GM12878 (cell line): ENCODE measurements at regions not wholly inside any gene's neighbourhood (a gene's known extent, or its start where the extent isn't known, plus 50 kb on each side); places are given as distances from the start of the nearest gene placed in this dataset.

Experiments
- ATAC-seq: fragments of 200-7000 bp; cut with Tn5 transposase; 3 replicates; pipeline ENCODE4 v1.9.1; 2020; ENCODE audit warnings: mild to moderate bottlenecking, moderate library complexity
- BruUV-seq: library from RNA; stranded (reverse); fragments of 400-500 nt; replicated peaks from 2 replicates; lab custom pipeline; 2021; lab: Mats Ljungman, UMichigan
- CTCF ChIA-PET: fragments of 300-600 bp; sonication (Branson Sonifier 250); formaldehyde crosslinking; extraction: SDS; loops from one replicate; lab custom pipeline; 2021; ENCODE audit warnings: inconsistent platforms; lab: Yijun Ruan, JAX
- POLR2A ChIA-PET: fragments of 350-600 bp; formaldehyde crosslinking; extraction: SDS; loops from one replicate; lab custom pipeline; 2021; ENCODE audit warnings: inconsistent platforms; lab: Charles Lee
- RAD21 ChIA-PET: fragments of 300-600 bp; sonication (Branson Sonifier 250); formaldehyde crosslinking; loops from one replicate; lab custom pipeline; 2023; ENCODE audit warnings: antibody characterized with exemption; ENCODE audit not compliant: unreplicated experiment; lab: Charles Lee
- SMC1A ChIA-PET: fragments of 300-600 bp; sonication (Branson Sonifier 250); formaldehyde crosslinking; loops from one replicate; lab custom pipeline; 2023; ENCODE audit not compliant: unreplicated experiment, uncharacterized antibody; lab: Charles Lee
- DNase-seq: peaks from one replicate; pipeline ENCODE4 v3.0.0-alpha.2; 2011; ENCODE audit warnings: low read depth, low spot score
- FAIRE-seq: peaks from 3 replicates; lab custom pipeline; 2011; peaks lifted over from hg19 to GRCh38; lab: Jason Lieb, UNC
- H2AFZ ChIP-seq: 2 replicates; pipeline ENCODE4 v1.6.0; 2011; ENCODE audit warnings: low read depth, low read length, control low read depth; ENCODE audit not compliant: control insufficient read depth
- H3K27ac ChIP-seq: 2 replicates; pipeline ENCODE4 v1.5.1; 2011; ENCODE audit warnings: control low read depth; ENCODE audit not compliant: control insufficient read depth, insufficient read depth
- H3K27me3 ChIP-seq, 2 experiments: replicated peaks in 1 of 2; 2 replicates each; pipeline versions ENCODE4 v1.6.0 to v1.6.1; 2011; ENCODE audit warnings: low read length in 1 of 2; ENCODE audit not compliant: control insufficient read depth in 2 of 2, insufficient read depth in 2 of 2
- H3K36me3 ChIP-seq, 2 experiments: 2 replicates each; pipeline ENCODE4 v1.5.1; 2011; ENCODE audit warnings: low read length in 1 of 2; ENCODE audit not compliant: control insufficient read depth in 2 of 2, insufficient read depth in 2 of 2
- H3K4me1 ChIP-seq: 2 replicates; pipeline ENCODE4 v1.6.1; 2011; ENCODE audit warnings: mild to moderate bottlenecking, low read length, moderate library complexity, mixed read lengths; ENCODE audit not compliant: control insufficient read depth, insufficient read depth
- H3K4me2 ChIP-seq: 2 replicates; pipeline ENCODE4 v1.6.0; 2011; ENCODE audit warnings: control low read depth; ENCODE audit not compliant: control insufficient read depth, insufficient read depth
- H3K4me3 ChIP-seq: fragments of 200-600 bp; sonication (generic); 2 replicates; pipeline ENCODE4 v1.5.1; 2016
- H3K79me2 ChIP-seq: 2 replicates; pipeline ENCODE4 v1.6.0; 2011; ENCODE audit warnings: low read length; ENCODE audit not compliant: control insufficient read depth, insufficient read depth
- H3K9ac ChIP-seq: 2 replicates; pipeline ENCODE4 v1.8.0; 2011; ENCODE audit warnings: low read length, control low read depth, mixed read lengths; ENCODE audit not compliant: control insufficient read depth, insufficient read depth
- H3K9me3 ChIP-seq: replicated peaks from 3 replicates; pipeline ENCODE4 v1.5.1; 2011; ENCODE audit warnings: mild to moderate bottlenecking, low read length; ENCODE audit not compliant: control insufficient read depth, insufficient read depth
- H4K20me1 ChIP-seq: 2 replicates; pipeline ENCODE4 v1.6.0; 2011; ENCODE audit not compliant: control insufficient read depth, insufficient read depth
- BMI1 ChIP-seq: fragments of 450-650 bp; IDR thresholded peaks from 2 replicates; pipeline ENCODE4 v1.6.1; 2016; ENCODE audit warnings: mild to moderate bottlenecking, moderate library complexity, borderline replicate concordance
- CBX5 ChIP-seq: sonication (generic); IDR thresholded peaks from 2 replicates; pipeline ENCODE4 v1.6.1; 2016; ENCODE audit warnings: low read depth, moderate library complexity, mild to moderate bottlenecking, inconsistent platforms
- CHD1 ChIP-seq: IDR thresholded peaks from 2 replicates; pipeline ENCODE4 v1.6.1; 2012; ENCODE audit warnings: low read depth, low read length, improper control_type of control experiment
- GABPA ChIP-seq: IDR thresholded peaks from 2 replicates; pipeline ENCODE4 v1.6.1; 2014; ENCODE audit warnings: antibody characterized with exemption, low read depth, mild to moderate bottlenecking, inconsistent platforms
- MEF2B ChIP-seq: fragments of 450-650 bp; IDR thresholded peaks from 2 replicates; pipeline ENCODE4 v1.6.1; 2018; ENCODE audit warnings: mild to moderate bottlenecking, moderate library complexity; ENCODE audit not compliant: partially characterized antibody, poor library complexity, severe bottlenecking
- RUNX3 ChIP-seq: IDR thresholded peaks from 2 replicates; pipeline ENCODE4 v1.6.1; 2012; ENCODE audit warnings: low read length, inconsistent platforms
- SMARCA5 ChIP-seq: fragments of 450-650 bp; IDR thresholded peaks from 2 replicates; pipeline ENCODE4 v1.6.1; 2017; ENCODE audit warnings: mild to moderate bottlenecking
- SUPT20H ChIP-seq: IDR thresholded peaks from 2 replicates; pipeline ENCODE4 v1.6.1; 2011; ENCODE audit warnings: low read depth, mild to moderate bottlenecking, low read length, moderate library complexity, borderline replicate concordance; ENCODE audit not compliant: control insufficient read depth
- TARDBP ChIP-seq: IDR thresholded peaks from 2 replicates; pipeline ENCODE4 v1.6.1; 2016; ENCODE audit warnings: borderline replicate concordance
- WGBS: methylation state at CpG from one replicate; pipeline ENCODE4 v1.1.6; 2016; ENCODE audit warnings: low lambda C conversion rate; ENCODE audit not compliant: insufficient replicate concordance, insufficient coverage; ENCODE audit errors: missing lambda C conversion rate; 5-methylcytosine and 5-hydroxymethylcytosine counted together
- in situ Hi-C: fragments of 300-500 bp; cut with MboI; formaldehyde crosslinking; loops from 9 replicates; pipeline ENCODE4 v1.14.3; 2018; ENCODE audit warnings: mixed read lengths
- intact Hi-C: fragments of 100-400 bp; cut with micrococcal nuclease; formaldehyde crosslinking; loops from one replicate; pipeline ENCODE4 v1.14.2; 2022; ENCODE audit not compliant: unreplicated experiment
- TF ChIP-seq, protein P1 (sequence below): IDR thresholded peaks from 2 replicates; pipeline ENCODE4 v1.6.1; 2012; ENCODE audit warnings: low read depth, low read length, improper control_type of control experiment
- TF ChIP-seq, protein P2 (sequence below): fragments of 450-650 bp; IDR thresholded peaks from 2 replicates; pipeline ENCODE4 v1.6.1; 2014; ENCODE audit warnings: mild to moderate bottlenecking

GRCh38 chr13:29955137-29955650 is 104.8 kb upstream of the UBL3 start:
- ChIA-PET RAD21 (no interaction called here), POLR2A (no interaction called here), CTCF (no interaction called here), SMC1A (no interaction called here)
- H4K20me1 ChIP-seq, result no peaks in the 10 kb centered on the region
- intact Hi-C loops, result no loop called here
- no peak for DNase-seq
- no peaks in the 10 kb centered on the region for H3K9me3 ChIP-seq
- in situ Hi-C loops, result no loop called here
- no peak overlapping the region for H3K4me3 ChIP-seq
- H3K9ac ChIP-seq, result no peak overlapping the region
- FAIRE-seq, result no peak
- no TSS peak for BruUV-seq
- no peaks in the 10 kb centered on the region for H3K79me2 ChIP-seq
- no peaks in the 10 kb centered on the region for H3K4me1 ChIP-seq
- no peak for ATAC-seq
- TF ChIP-seq SMARCA5 (no peak), TARDBP (no peak), RUNX3 (no peak), GABPA (no peak), SUPT20H (no peak), CHD1 (no peak), BMI1 (no peak), MEF2B (no peak), CBX5 (no peak)
- TF ChIP-seq, protein P1, sequence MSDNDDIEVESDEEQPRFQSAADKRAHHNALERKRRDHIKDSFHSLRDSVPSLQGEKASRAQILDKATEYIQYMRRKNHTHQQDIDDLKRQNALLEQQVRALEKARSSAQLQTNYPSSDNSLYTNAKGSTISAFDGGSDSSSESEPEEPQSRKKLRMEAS, result no peak
- TF ChIP-seq, protein P2, sequence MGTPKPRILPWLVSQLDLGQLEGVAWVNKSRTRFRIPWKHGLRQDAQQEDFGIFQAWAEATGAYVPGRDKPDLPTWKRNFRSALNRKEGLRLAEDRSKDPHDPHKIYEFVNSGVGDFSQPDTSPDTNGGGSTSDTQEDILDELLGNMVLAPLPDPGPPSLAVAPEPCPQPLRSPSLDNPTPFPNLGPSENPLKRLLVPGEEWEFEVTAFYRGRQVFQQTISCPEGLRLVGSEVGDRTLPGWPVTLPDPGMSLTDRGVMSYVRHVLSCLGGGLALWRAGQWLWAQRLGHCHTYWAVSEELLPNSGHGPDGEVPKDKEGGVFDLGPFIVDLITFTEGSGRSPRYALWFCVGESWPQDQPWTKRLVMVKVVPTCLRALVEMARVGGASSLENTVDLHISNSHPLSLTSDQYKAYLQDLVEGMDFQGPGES, result no peak
- no peak overlapping the region for H3K27ac ChIP-seq
- H3K36me3 ChIP-seq, result no peaks in the 10 kb centered on the region
- 0% methylated on average over 2 of the region's 2 CpGs for WGBS
- peaks cover 0 to 2% of the 10 kb centered on the region in 2 experiments; a peak in 1 of 4 replicates for H3K27me3 ChIP-seq
- no peak overlapping the region for H2AFZ ChIP-seq
- no peak overlapping the region for H3K4me2 ChIP-seq
